GM21367 (cell line): ENCODE measurements at regions not wholly inside any gene's neighbourhood (a gene's known extent, or its start where the extent isn't known, plus 50 kb on each side); places are given as distances from the start of the nearest gene placed in this dataset.

Experiments
- ATAC-seq: cut with Tn5 transposase; IDR thresholded peaks from one replicate; pipeline ENCODE4 v1.9.1; 2021; ENCODE audit not compliant: unreplicated experiment

- no peak for ATAC-seq
Measured at GRCh38 chr2:176639671-176640070, 370.4 kb downstream of the MTX2 start.

- no peak for ATAC-seq
Measured at GRCh38 chr2:176641436-176641835, 372.2 kb downstream of the MTX2 start.

GRCh38 chr2:176642074-176642473, 372.8 kb downstream of the MTX2 start:
- ATAC-seq = no peak

GRCh38 chr2:176643646-176644045, 374.4 kb downstream of the MTX2 start:
- ATAC-seq = no peak

- ATAC-seq = no peak
Measured at GRCh38 chr2:176645494-176645893, 376.3 kb downstream of the MTX2 start.

- ATAC-seq = no peak
Measured at GRCh38 chr2:176646033-176646615, 376.9 kb downstream of the MTX2 start.

- ATAC-seq = no peak
Measured at GRCh38 chr2:176647325-176648165, 378.3 kb downstream of the MTX2 start.

- ATAC-seq = no peak
Measured at GRCh38 chr2:176648700-176649297, 379.6 kb downstream of the MTX2 start.

- ATAC-seq = no peak
Measured at GRCh38 chr2:176650104-176650837, 381.0 kb downstream of the MTX2 start.

GRCh38 chr2:176650838-176651555, 381.8 kb downstream of the MTX2 start:
- ATAC-seq = no peak

GRCh38 chr2:176652300-176653182, 383.3 kb downstream of the MTX2 start:
- peak; percentile 64 for ATAC-seq

GRCh38 chr2:176653479-176654443, 384.5 kb downstream of the MTX2 start:
- peak; percentile 80 for ATAC-seq

- ATAC-seq = no peak
Measured at GRCh38 chr2:176656038-176656775, 387.0 kb downstream of the MTX2 start.

GRCh38 chr2:176656776-176657140, 387.5 kb downstream of the MTX2 start:
- no peak for ATAC-seq

GRCh38 chr2:176657393-176657792, 388.2 kb downstream of the MTX2 start:
- ATAC-seq = no peak

- no peak for ATAC-seq
Measured at GRCh38 chr2:176658708-176659107, 389.5 kb downstream of the MTX2 start.

GRCh38 chr2:176662753-176663152, 393.5 kb downstream of the MTX2 start:
- no peak for ATAC-seq

GRCh38 chr2:176664478-176664877, 395.2 kb downstream of the MTX2 start:
- no peak for ATAC-seq
